B cell (primary cell): ENCODE measurements at regions not wholly inside any gene's neighbourhood (a gene's known extent, or its start where the extent isn't known, plus 50 kb on each side); places are given as distances from the start of the nearest gene placed in this dataset.

ENCODE experiments used
- EZH2 ChIP-seq: IDR thresholded peaks from 2 replicates; pipeline ENCODE4 v1.6.1; 2012; ENCODE audit warnings: borderline replicate concordance, low read depth, mild to moderate bottlenecking, moderate library complexity, low read length; ENCODE audit not compliant: insufficient read depth, poor library complexity, severe bottlenecking
- TF ChIP-seq, protein P1 (sequence below): fragments of 200-600 bp; IDR thresholded peaks from one replicate; pipeline ENCODE4 v1.8.0; 2022; ENCODE audit warnings: antibody characterized with exemption, mild to moderate bottlenecking

DNA sequence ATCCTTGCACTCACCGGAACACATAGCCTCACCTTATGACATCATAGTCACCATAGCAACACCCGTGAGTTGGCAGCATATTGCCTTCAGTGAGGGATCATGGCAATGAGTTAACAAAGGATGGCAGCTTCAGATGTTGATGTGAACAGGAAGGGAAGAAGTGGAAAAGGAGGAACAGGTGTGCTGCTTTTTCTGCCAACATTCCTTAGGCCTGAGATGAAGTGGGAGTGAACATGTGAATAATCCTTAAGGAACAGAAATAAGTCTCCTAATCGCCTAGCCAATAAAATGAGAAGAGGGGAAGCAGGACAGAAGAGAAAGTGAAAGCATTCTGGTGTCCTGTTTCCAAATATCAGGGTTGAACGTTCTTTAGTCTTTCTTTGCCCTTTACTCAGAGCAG, 360.0 kb downstream of the BRINP1 start:
- TF ChIP-seq, protein P1, sequence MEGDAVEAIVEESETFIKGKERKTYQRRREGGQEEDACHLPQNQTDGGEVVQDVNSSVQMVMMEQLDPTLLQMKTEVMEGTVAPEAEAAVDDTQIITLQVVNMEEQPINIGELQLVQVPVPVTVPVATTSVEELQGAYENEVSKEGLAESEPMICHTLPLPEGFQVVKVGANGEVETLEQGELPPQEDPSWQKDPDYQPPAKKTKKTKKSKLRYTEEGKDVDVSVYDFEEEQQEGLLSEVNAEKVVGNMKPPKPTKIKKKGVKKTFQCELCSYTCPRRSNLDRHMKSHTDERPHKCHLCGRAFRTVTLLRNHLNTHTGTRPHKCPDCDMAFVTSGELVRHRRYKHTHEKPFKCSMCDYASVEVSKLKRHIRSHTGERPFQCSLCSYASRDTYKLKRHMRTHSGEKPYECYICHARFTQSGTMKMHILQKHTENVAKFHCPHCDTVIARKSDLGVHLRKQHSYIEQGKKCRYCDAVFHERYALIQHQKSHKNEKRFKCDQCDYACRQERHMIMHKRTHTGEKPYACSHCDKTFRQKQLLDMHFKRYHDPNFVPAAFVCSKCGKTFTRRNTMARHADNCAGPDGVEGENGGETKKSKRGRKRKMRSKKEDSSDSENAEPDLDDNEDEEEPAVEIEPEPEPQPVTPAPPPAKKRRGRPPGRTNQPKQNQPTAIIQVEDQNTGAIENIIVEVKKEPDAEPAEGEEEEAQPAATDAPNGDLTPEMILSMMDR, result no peak
- TF ChIP-seq EZH2, result no peak
